ENCODE measurements at regions not wholly inside any gene's neighbourhood (a gene's known extent, or its start where the extent isn't known, plus 50 kb on each side); places are given as distances from the start of the nearest gene placed in this dataset.
"Not testable (repeated sequence)": the region's sequence is repeated elsewhere in the genome, so short reads cannot be mapped to it uniquely, and the experiment has no call there.

- DNase-seq: no peak
Measured at GRCh38 chr19:29048873-29049272, 164.1 kb downstream of the UQCRFS1 start.

GRCh38 chr19:29045679-29046254, 167.2 kb downstream of the UQCRFS1 start:
- no peak for DNase-seq

- no peak for DNase-seq
Measured at GRCh38 chr19:29044037-29044436, 168.9 kb downstream of the UQCRFS1 start.

GRCh38 chr19:29042450-29042849, 170.5 kb downstream of the UQCRFS1 start:
- no peak for DNase-seq

- DNase-seq: no peak
Measured at GRCh38 chr19:29040951-29041350, 172.0 kb downstream of the UQCRFS1 start.

GRCh38 chr19:29040292-29040691, 172.7 kb downstream of the UQCRFS1 start:
- no peak for DNase-seq

GRCh38 chr19:29039036-29039435, 173.9 kb downstream of the UQCRFS1 start:
- not testable (repeated sequence) for DNase-seq

- DNase-seq: no peak
Measured at GRCh38 chr19:29031216-29031615, 181.7 kb downstream of the UQCRFS1 start.

GRCh38 chr19:29029268-29029958, 183.5 kb downstream of the UQCRFS1 start:
- DNase-seq: no peak

GRCh38 chr19:29022599-29022998, 190.4 kb downstream of the UQCRFS1 start:
- no peak for DNase-seq

- DNase-seq: no peak
Measured at GRCh38 chr19:29022165-29022564, 190.8 kb downstream of the UQCRFS1 start.

- no peak for DNase-seq
Measured at GRCh38 chr19:29021232-29021916, 191.6 kb downstream of the UQCRFS1 start.

- DNase-seq: no peak
Measured at GRCh38 chr19:29019403-29019802, 193.5 kb downstream of the UQCRFS1 start.

- DNase-seq: no peak
Measured at GRCh38 chr19:29018542-29018941, 194.4 kb downstream of the UQCRFS1 start.

- no peak for DNase-seq
Measured at GRCh38 chr19:29017788-29018187, 195.2 kb downstream of the UQCRFS1 start.

- no peak for DNase-seq
Measured at GRCh38 chr19:29016926-29017760, 195.8 kb downstream of the UQCRFS1 start.

GRCh38 chr19:29016353-29016752, 196.6 kb downstream of the UQCRFS1 start:
- no peak for DNase-seq

GRCh38 chr19:29015569-29015968, 197.4 kb downstream of the UQCRFS1 start:
- DNase-seq: no peak

- DNase-seq: no peak
Measured at GRCh38 chr19:29014857-29015436, 198.0 kb downstream of the UQCRFS1 start.

GRCh38 chr19:29013988-29014387, 199.0 kb downstream of the UQCRFS1 start:
- no peak for DNase-seq

- DNase-seq: no peak
Measured at GRCh38 chr19:29013325-29013724, 199.6 kb downstream of the UQCRFS1 start.

GRCh38 chr19:29012457-29012856, 200.5 kb downstream of the UQCRFS1 start:
- no peak for DNase-seq

GRCh38 chr19:29010276-29010675, 202.7 kb downstream of the UQCRFS1 start:
- DNase-seq: no peak
